VCaP (cell line): ENCODE measurements at regions not wholly inside any gene's neighbourhood (a gene's known extent, or its start where the extent isn't known, plus 50 kb on each side); places are given as distances from the start of the nearest gene placed in this dataset.
"Not testable (repeated sequence)": the region's sequence is repeated elsewhere in the genome, so short reads cannot be mapped to it uniquely, and the experiment has no call there.

Experiments
- H3K27ac ChIP-seq: fragments of 450-650 bp; 2 replicates; pipeline ENCODE4 v1.5.1; 2017
- TF ChIP-seq, protein P1 (sequence below): fragments of 450-650 bp; conservative IDR thresholded peaks from 2 replicates; pipeline ENCODE4 v1.5.1; 2017; ENCODE audit warnings: mild to moderate bottlenecking, moderate library complexity

DNA sequence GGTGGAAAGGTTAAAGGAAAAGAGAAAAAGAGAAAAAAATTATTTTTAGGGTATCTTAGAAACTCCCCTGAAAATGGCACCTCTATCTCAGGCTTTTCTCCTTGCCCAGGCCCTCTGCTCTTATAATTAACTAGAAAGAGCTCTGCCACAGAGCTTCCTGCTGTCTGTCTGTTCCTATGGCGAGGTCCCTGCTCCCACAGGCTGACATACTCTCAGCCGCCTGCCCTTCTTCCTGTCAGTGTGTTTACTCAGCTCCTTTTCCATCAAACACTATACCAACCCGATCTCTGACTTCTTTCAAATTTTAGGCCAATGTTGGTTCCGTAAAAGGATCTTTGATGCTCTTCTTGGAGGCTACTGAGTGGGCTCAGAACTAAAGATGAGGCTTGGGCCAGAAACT is 482.6 kb downstream of the DMAC1 start:
- no peak overlapping the region for H3K27ac ChIP-seq
- TF ChIP-seq, protein P1, sequence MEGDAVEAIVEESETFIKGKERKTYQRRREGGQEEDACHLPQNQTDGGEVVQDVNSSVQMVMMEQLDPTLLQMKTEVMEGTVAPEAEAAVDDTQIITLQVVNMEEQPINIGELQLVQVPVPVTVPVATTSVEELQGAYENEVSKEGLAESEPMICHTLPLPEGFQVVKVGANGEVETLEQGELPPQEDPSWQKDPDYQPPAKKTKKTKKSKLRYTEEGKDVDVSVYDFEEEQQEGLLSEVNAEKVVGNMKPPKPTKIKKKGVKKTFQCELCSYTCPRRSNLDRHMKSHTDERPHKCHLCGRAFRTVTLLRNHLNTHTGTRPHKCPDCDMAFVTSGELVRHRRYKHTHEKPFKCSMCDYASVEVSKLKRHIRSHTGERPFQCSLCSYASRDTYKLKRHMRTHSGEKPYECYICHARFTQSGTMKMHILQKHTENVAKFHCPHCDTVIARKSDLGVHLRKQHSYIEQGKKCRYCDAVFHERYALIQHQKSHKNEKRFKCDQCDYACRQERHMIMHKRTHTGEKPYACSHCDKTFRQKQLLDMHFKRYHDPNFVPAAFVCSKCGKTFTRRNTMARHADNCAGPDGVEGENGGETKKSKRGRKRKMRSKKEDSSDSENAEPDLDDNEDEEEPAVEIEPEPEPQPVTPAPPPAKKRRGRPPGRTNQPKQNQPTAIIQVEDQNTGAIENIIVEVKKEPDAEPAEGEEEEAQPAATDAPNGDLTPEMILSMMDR: no peak

DNA sequence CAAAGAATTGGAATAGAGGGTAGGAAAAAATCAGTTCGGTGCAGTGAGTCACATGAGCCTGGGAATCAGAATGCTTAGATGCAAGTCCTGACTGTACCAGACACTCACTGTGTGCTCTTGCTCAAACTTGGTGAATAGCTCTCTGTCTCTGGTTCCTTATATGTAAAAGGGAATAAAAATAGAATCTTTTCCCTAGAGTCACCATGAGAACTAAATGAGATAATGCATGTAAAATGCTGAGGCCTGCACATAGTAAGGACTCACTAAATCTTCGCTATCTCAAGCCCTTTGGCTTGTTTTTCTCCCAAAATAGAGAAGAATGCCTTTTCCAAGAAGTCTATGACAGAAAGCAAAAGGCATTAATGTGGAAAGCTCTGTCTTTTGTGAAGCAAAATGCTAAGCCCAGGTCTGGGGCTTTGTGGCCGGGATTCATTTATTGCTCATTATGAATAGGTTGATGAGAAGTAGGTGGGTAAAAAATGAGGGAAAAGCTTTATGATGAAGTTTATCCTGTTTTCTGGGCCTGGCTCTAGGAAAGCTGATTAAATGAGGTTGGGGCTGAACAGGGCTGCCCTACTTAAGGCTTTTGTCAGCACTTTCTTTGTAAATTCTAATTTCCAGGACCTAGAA is 483.3 kb downstream of the DMAC1 start:
- no peak overlapping the region for H3K27ac ChIP-seq
- TF ChIP-seq, protein P1: no peak

DNA sequence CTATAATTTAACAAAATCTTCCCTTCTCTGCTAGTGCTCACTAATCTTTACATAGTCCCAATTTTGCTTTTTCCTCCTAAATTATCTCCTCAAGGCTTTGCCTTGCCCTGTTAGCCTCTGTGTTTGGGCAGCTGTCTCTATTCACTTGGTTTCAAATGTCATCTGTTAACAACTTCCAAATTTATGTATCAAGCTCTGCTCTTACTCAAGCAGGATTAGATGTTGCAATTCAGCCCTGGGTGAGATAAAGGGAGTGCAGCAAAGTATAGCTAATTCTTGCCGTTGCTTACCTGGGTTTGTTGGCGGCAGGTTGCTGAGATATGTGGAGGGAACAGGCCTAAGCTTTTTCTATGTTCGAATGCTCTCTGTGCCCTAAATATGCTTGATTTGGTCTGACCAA is 483.8 kb downstream of the DMAC1 start:
- no peak overlapping the region for H3K27ac ChIP-seq
- TF ChIP-seq, protein P1: no peak

DNA sequence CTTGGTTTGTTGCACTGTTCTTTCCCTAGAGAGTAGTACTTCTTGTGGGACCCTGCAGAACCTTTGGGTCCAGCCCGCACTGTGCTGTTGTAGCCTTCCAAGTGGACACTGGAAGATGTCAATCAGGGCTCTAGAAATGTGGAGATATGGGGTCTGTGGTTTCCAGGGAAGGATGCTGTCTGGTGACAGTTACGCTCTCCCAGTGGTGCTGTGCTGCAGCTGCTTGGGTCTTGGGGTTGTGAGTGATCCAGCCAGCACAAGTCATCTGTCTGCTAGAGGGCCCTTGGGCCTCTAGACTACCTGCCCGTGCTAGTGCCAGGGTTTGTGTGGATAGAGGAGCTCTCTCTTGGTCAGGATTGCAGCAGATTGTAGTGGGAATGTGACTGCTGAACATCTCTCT is 484.5 kb downstream of the DMAC1 start:
- TF ChIP-seq, protein P1: no peak
- no peak overlapping the region for H3K27ac ChIP-seq

DNA sequence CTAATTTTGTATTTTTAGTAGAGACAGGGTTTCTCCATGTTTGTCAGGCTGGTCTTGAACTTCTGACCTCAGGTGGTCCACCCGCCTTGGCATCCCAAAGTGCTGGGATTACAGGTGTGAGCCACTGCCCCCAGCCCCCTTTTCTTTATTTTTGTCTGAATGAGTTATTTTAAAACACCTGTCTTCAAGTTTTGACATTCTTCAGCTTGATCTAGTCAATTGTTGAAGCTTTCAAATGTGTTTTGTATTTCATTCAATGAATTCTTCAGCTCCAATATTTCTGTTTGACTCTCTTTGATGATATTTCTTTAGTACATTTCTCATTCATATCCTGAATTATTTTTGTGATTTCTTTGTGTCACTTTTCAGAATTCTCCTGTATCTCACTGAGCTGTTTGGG is 486.2 kb downstream of the DMAC1 start:
- TF ChIP-seq, protein P1: no peak
- no peak overlapping the region for H3K27ac ChIP-seq

DNA sequence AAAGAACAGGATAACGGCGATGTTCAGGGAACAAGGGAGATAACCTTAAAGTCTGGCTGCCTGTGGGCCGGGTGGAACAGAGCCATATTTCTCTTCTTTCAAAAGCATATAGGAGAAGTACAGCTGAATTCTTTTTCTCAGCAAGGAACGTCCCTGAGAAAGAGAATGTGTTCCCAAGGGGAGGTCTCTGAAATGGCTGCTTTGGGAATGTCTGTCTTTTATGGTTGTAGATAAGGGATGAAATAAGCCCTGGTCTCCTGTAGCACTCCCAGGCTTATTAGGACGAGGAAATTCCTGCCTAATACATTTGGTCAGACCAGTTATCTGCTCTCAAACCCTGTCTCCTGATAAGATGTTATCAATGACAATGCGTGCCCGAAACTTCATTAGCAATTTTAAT is 490.5 kb downstream of the DMAC1 start:
- not testable (repeated sequence) for H3K27ac ChIP-seq

DNA sequence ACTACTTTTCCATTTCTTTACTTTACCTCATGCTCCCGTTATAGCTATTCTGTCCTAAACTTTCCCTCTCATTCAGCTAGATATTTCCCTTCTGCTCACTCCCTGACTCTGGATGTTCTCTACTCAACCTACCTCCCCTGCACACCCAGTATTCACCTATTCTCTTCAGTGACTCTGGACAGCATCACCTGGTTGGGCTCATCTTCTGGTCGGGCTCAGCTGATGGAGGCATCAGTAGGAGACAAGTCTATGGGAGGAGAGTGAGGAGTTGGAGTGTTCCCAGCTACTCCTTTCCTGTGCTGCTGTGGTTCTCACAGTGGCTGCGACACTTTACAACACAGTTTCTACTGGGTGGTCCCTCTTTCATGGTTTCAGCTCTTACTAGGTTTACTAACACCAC is 493.9 kb downstream of the DMAC1 start:
- H3K27ac ChIP-seq: no peak overlapping the region
- TF ChIP-seq, protein P1: no peak

DNA sequence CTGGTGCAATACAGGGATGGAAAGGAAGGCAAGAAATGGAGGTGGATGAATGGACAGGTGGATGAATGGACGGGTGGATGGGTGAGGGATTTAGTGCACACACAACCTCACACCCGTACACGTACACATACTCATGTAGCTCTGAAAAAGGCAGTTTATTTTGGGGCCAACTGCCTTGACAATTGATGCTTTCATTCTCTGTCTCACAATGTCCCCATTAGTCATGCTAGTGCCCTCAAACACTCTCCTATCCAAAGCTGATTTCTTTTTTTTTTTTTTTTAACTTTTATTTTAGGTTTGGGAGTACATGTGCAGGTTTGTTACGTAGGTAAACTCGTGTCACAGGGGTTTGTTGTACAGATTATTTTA is 495.0 kb downstream of the DMAC1 start:
- no peak overlapping the region for H3K27ac ChIP-seq
- TF ChIP-seq, protein P1: no peak
